B cell (primary cell): ENCODE measurements at regions not wholly inside any gene's neighbourhood (a gene's known extent, or its start where the extent isn't known, plus 50 kb on each side); places are given as distances from the start of the nearest gene placed in this dataset.

Experiments used
- ATAC-seq: fragments of 200-7000 bp; cut with Tn5 transposase; one replicate; pipeline ENCODE4 v1.10.0; 2021; ENCODE audit warnings: low read depth, mild to moderate bottlenecking, moderate number of reproducible peaks, moderate library complexity
- CTCF ChIA-PET: fragments of 350-600 bp; sonication (Branson Sonifier 250); formaldehyde crosslinking; loops from one replicate; lab custom pipeline; 2021; ENCODE audit warnings: antibody characterized with exemption, inconsistent platforms; lab: Charles Lee
- POLR2A ChIA-PET: fragments of 350-600 bp; sonication (Branson Sonifier 250); formaldehyde crosslinking; loops from one replicate; lab custom pipeline; 2021; ENCODE audit warnings: antibody characterized with exemption; lab: Charles Lee
- DNase-seq: peaks from one replicate; pipeline ENCODE4 v3.0.0; 2013
- H2AFZ ChIP-seq: 2 replicates; pipeline ENCODE4 v1.6.1; 2012; ENCODE audit warnings: mild to moderate bottlenecking, low read depth, low read length; ENCODE audit not compliant: insufficient read depth, poor library complexity, severe bottlenecking
- H3K27ac ChIP-seq, 2 donors: 1 replicate in 1 of 2; 2 replicates in 1 of 2; pipeline ENCODE4 v1.5.1; 2012 to 2013; ENCODE audit warnings: low read length in 2 of 2, mild to moderate bottlenecking in 2 of 2, moderate library complexity in 1 of 2
- H3K27me3 ChIP-seq, 4 experiments: fragments of 200-600 bp in 1 of 4; sonication (generic) in 1 of 4; replicated peaks in 1 of 4; 1 replicate in 2 of 4; 2 replicates in 2 of 4; pipeline versions ENCODE4 v1.6.1 to v1.7.0; 2013 to 2016; ENCODE audit warnings: low read length in 3 of 4, mild to moderate bottlenecking in 2 of 4, mixed read lengths in 1 of 4, moderate library complexity in 1 of 4; ENCODE audit not compliant: insufficient read depth in 4 of 4, control insufficient read depth in 3 of 4; ENCODE audit errors: control extremely low read depth in 1 of 4
- H3K36me3 ChIP-seq, 2 experiments: replicated peaks in 1 of 2; 1 replicate in 1 of 2; 2 replicates in 1 of 2; pipeline versions ENCODE4 v1.6.1 to v1.7.1; 2013; ENCODE audit warnings: low read length in 1 of 2; ENCODE audit not compliant: insufficient read depth in 2 of 2, control insufficient read depth in 1 of 2; ENCODE audit errors: control extremely low read depth in 1 of 2, extremely low read depth in 1 of 2
- H3K4me1 ChIP-seq, 2 donors: fragments of 200-600 bp in 1 of 2; sonication (generic) in 1 of 2; 1 replicate in 1 of 2; 2 replicates in 1 of 2; pipeline versions ENCODE4 v1.5.1 to v1.6.1; 2013 to 2017; ENCODE audit warnings: low read length in 2 of 2; ENCODE audit not compliant: control insufficient read depth in 2 of 2, insufficient read depth in 2 of 2
- H3K4me2 ChIP-seq: replicated peaks from 2 replicates; pipeline ENCODE3; 2012; ENCODE audit warnings: mild to moderate bottlenecking, low read depth, low read length; ENCODE audit not compliant: poor library complexity, severe bottlenecking
- H3K4me3 ChIP-seq, 5 experiments: fragments of 200-600 bp in 1 of 5; sonication (generic) in 1 of 5; 1 replicate in 3 of 5; 2 replicates in 2 of 5; pipeline versions ENCODE4 v1.5.1 to v1.7.0; 2011 to 2016; ENCODE audit warnings: low read length in 4 of 5, mild to moderate bottlenecking in 4 of 5, low read depth in 2 of 5, control low read depth in 1 of 5, moderate library complexity in 1 of 5; ENCODE audit not compliant: insufficient read depth in 1 of 5; ENCODE audit errors: control extremely low read depth in 1 of 5, extremely low read depth in 1 of 5
- H3K79me2 ChIP-seq: fragments of 200-600 bp; sonication (generic); one replicate; pipeline ENCODE4 v1.6.0; 2016; ENCODE audit warnings: low read length; ENCODE audit not compliant: control insufficient read depth, insufficient read depth
- H3K9ac ChIP-seq: fragments of 200-600 bp; sonication (generic); 2 replicates; pipeline ENCODE4 v1.6.1; 2017; ENCODE audit warnings: mild to moderate bottlenecking, low read length, moderate library complexity
- H3K9me3 ChIP-seq, 3 donors: one replicate each; pipeline versions ENCODE4 v1.6.1 to v1.7.1; 2013; ENCODE audit warnings: low read length in 2 of 3; ENCODE audit not compliant: control insufficient read depth in 2 of 3, insufficient read depth in 1 of 3; ENCODE audit errors: control extremely low read depth in 1 of 3
- H4K20me1 ChIP-seq: 2 replicates; pipeline ENCODE4 v1.6.0; 2012; ENCODE audit warnings: mild to moderate bottlenecking, low read length; ENCODE audit not compliant: insufficient read depth, control insufficient read depth, poor library complexity, severe bottlenecking
- H3K27ac Mint-ChIP-seq: one replicate; pipeline ENCODE4 v1.8.0; 2021; ENCODE audit warnings: mixed read lengths
- H3K27me3 Mint-ChIP-seq: one replicate; pipeline ENCODE4 v1.8.0; 2021; ENCODE audit warnings: mixed read lengths
- H3K4me1 Mint-ChIP-seq: one replicate; pipeline ENCODE4 v1.8.0; 2021; ENCODE audit warnings: mixed read lengths
- H3K4me3 Mint-ChIP-seq: one replicate; pipeline ENCODE4 v1.8.0; 2021; ENCODE audit warnings: mixed read lengths
- H3K9me3 Mint-ChIP-seq: one replicate; pipeline ENCODE4 v1.8.0; 2022; ENCODE audit warnings: mixed read lengths; ENCODE audit not compliant: insufficient read depth
- EZH2 ChIP-seq: IDR thresholded peaks from 2 replicates; pipeline ENCODE4 v1.6.1; 2012; ENCODE audit warnings: borderline replicate concordance, low read depth, mild to moderate bottlenecking, moderate library complexity, low read length; ENCODE audit not compliant: insufficient read depth, poor library complexity, severe bottlenecking
- WGBS: methylation state at CpG from one replicate; pipeline ENCODE4 v1.1.5; 2013; ENCODE audit warnings: missing lambda C conversion rate; ENCODE audit not compliant: insufficient coverage; 5-methylcytosine and 5-hydroxymethylcytosine counted together
- intact Hi-C: fragments of 100-400 bp; cut with micrococcal nuclease; formaldehyde crosslinking; loops from one replicate; pipeline ENCODE4 v1.10.0; 2022
- TF ChIP-seq, protein P1 (sequence below): fragments of 200-600 bp; IDR thresholded peaks from one replicate; pipeline ENCODE4 v1.8.0; 2022; ENCODE audit warnings: antibody characterized with exemption, mild to moderate bottlenecking

GRCh38 chr1:208787219-208787618 is 543.0 kb upstream of the PLXNA2 start:
- Mint-ChIP-seq H3K9me3 (no peaks in the 10 kb centered on the region), H3K4me3 (no peak overlapping the region), H3K27me3 (peaks cover 7% of the 10 kb centered on the region), H3K27ac (no peak overlapping the region), H3K4me1 (no peaks in the 10 kb centered on the region)
- intact Hi-C loops = no loop called here
- no peak for ATAC-seq
- WGBS = 100% methylated on average over 1 of the region's 3 CpGs
- H3K4me3 ChIP-seq = no peak overlapping the region
- H3K36me3 ChIP-seq = no peaks in the 10 kb centered on the region
- H3K9ac ChIP-seq = no peak overlapping the region
- TF ChIP-seq, protein P1, sequence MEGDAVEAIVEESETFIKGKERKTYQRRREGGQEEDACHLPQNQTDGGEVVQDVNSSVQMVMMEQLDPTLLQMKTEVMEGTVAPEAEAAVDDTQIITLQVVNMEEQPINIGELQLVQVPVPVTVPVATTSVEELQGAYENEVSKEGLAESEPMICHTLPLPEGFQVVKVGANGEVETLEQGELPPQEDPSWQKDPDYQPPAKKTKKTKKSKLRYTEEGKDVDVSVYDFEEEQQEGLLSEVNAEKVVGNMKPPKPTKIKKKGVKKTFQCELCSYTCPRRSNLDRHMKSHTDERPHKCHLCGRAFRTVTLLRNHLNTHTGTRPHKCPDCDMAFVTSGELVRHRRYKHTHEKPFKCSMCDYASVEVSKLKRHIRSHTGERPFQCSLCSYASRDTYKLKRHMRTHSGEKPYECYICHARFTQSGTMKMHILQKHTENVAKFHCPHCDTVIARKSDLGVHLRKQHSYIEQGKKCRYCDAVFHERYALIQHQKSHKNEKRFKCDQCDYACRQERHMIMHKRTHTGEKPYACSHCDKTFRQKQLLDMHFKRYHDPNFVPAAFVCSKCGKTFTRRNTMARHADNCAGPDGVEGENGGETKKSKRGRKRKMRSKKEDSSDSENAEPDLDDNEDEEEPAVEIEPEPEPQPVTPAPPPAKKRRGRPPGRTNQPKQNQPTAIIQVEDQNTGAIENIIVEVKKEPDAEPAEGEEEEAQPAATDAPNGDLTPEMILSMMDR = no peak
- TF ChIP-seq EZH2 = no peak
- no peak overlapping the region for H3K4me2 ChIP-seq
- no peaks in the 10 kb centered on the region for H4K20me1 ChIP-seq
- H3K79me2 ChIP-seq = no peaks in the 10 kb centered on the region
- H3K9me3 ChIP-seq = no peaks in the 10 kb centered on the region
- ChIA-PET CTCF (interaction anchor here (1.2 kb wide), 1 partner anchor 17 kb away, joined by 3 read pairs; no protein-coding TSS in a partner anchor), POLR2A (no interaction called here)
- no peak overlapping the region for H3K27ac ChIP-seq
- DNase-seq = no peak
- no peaks in the 10 kb centered on the region for H3K4me1 ChIP-seq
- H2AFZ ChIP-seq = no peak overlapping the region
- H3K27me3 ChIP-seq = no peaks in the 10 kb centered on the region

DNA sequence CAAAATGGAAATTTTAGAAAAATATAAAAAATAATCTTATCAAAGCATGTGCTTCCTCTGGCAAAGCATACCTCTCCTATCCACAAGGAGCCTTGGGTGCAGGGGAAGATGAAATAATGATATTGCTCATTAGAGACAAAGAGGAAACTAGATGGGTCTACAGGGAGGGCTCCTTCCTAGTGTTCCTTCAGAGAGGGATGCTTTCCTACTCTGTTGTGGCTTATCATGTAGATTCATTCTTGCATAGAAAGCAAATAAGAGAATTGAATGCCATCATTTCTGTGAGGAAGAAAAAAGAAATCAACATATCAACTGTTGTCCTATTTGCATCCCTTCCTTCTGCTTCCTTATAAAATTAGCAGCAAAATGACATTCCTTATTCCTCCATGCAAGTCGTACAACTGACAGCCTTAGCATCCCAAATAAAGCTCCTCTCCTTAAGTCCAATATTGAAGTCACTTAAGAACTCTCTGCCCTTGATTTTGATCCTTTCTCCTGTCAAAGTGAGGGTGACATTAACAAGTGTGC is 543.9 kb upstream of the PLXNA2 start:
- no peak overlapping the region for H3K4me2 ChIP-seq
- no peak for DNase-seq
- H3K27ac Mint-ChIP-seq = no peak overlapping the region
- no peaks in the 10 kb centered on the region for H3K79me2 ChIP-seq
- no peaks in the 10 kb centered on the region for H3K27me3 ChIP-seq
- no peaks in the 10 kb centered on the region for H4K20me1 ChIP-seq
- H3K4me3 Mint-ChIP-seq = no peak overlapping the region
- no peak for TF ChIP-seq EZH2
- TF ChIP-seq, protein P1 = no peak
- intact Hi-C loops = no loop called here
- H3K4me1 Mint-ChIP-seq = no peaks in the 10 kb centered on the region
- H3K9me3 Mint-ChIP-seq = no peaks in the 10 kb centered on the region
- no peak overlapping the region for H3K9ac ChIP-seq
- H3K4me3 ChIP-seq = no peak overlapping the region
- ChIA-PET POLR2A (no interaction called here), CTCF (no interaction called here)
- no peaks in the 10 kb centered on the region for H3K36me3 ChIP-seq
- 78% methylated on average over 1 of the region's 1 CpG for WGBS
- H3K27ac ChIP-seq = no peak overlapping the region
- H2AFZ ChIP-seq = no peak overlapping the region
- no peaks in the 10 kb centered on the region for H3K4me1 ChIP-seq
- H3K27me3 Mint-ChIP-seq = peaks cover 7% of the 10 kb centered on the region
- no peak for ATAC-seq
- H3K9me3 ChIP-seq = no peaks in the 10 kb centered on the region
